SJCRH30 (cell line): ENCODE measurements at regions not wholly inside any gene's neighbourhood (a gene's known extent, or its start where the extent isn't known, plus 50 kb on each side); places are given as distances from the start of the nearest gene placed in this dataset.

Source experiments
- DNase-seq, 2 experiments: peaks; one replicate each; pipeline ENCODE4 v3.0.0-alpha.2; 2015 to 2020
- H3K27ac ChIP-seq: fragments of 250-450 bp; sonication (Bioruptor Pico); 2 replicates; pipeline ENCODE4 v1.5.1; 2020; ENCODE audit warnings: mild to moderate bottlenecking, moderate library complexity
- H3K27me3 ChIP-seq: fragments of 250-450 bp; sonication (Bioruptor Pico); 2 replicates; pipeline ENCODE4 v1.5.1; 2020; ENCODE audit warnings: mild to moderate bottlenecking, moderate library complexity
- H3K36me3 ChIP-seq: fragments of 250-450 bp; sonication (Bioruptor Pico); 2 replicates; pipeline ENCODE4 v1.5.1; 2020; ENCODE audit warnings: mild to moderate bottlenecking, moderate library complexity
- H3K4me1 ChIP-seq: fragments of 250-450 bp; sonication (Bioruptor Pico); 2 replicates; pipeline ENCODE4 v1.5.1; 2020; ENCODE audit warnings: mild to moderate bottlenecking, moderate library complexity
- H3K4me3 ChIP-seq: fragments of 250-450 bp; sonication (Bioruptor Pico); 2 replicates; pipeline ENCODE4 v1.5.1; 2020; ENCODE audit warnings: mild to moderate bottlenecking, moderate library complexity
- H3K9me3 ChIP-seq: fragments of 250-450 bp; sonication (Bioruptor Pico); replicated peaks from 2 replicates; pipeline ENCODE4 v1.5.1; 2020; ENCODE audit warnings: mild to moderate bottlenecking, moderate library complexity

- no peak for DNase-seq
- H3K27ac ChIP-seq: no peak overlapping the region
- H3K4me3 ChIP-seq: no peak overlapping the region
- H3K27me3 ChIP-seq: no peaks in the 10 kb centered on the region
- H3K4me1 ChIP-seq: no peaks in the 10 kb centered on the region
- H3K36me3 ChIP-seq: no peaks in the 10 kb centered on the region
- H3K9me3 ChIP-seq: no peaks in the 10 kb centered on the region
Measured at GRCh38 chr12:43177276-43177675, 374.7 kb downstream of the ADAMTS20 start.

- H3K36me3 ChIP-seq: no peaks in the 10 kb centered on the region
- H3K4me3 ChIP-seq: no peak overlapping the region
- H3K9me3 ChIP-seq: no peaks in the 10 kb centered on the region
- no peak overlapping the region for H3K27ac ChIP-seq
- H3K4me1 ChIP-seq: no peaks in the 10 kb centered on the region
- H3K27me3 ChIP-seq: no peaks in the 10 kb centered on the region; the same call in 1 of the 2 replicates
- DNase-seq: no peak
Measured at GRCh38 chr12:43169115-43169681, 382.8 kb downstream of the ADAMTS20 start.

GRCh38 chr12:43167691-43168090, 384.3 kb downstream of the ADAMTS20 start:
- Histone ChIP-seq H3K27me3 (no peaks in the 10 kb centered on the region; the same call in 1 of the 2 replicates), H3K9me3 (no peaks in the 10 kb centered on the region), H3K36me3 (no peaks in the 10 kb centered on the region), H3K4me1 (no peaks in the 10 kb centered on the region), H3K27ac (no peak overlapping the region), H3K4me3 (no peak overlapping the region)
- DNase-seq: no peak

- H3K4me3 ChIP-seq: no peak overlapping the region
- no peak for DNase-seq
- no peaks in the 10 kb centered on the region for H3K27me3 ChIP-seq
- no peak overlapping the region for H3K27ac ChIP-seq
- H3K36me3 ChIP-seq: no peaks in the 10 kb centered on the region
- H3K4me1 ChIP-seq: no peaks in the 10 kb centered on the region
- H3K9me3 ChIP-seq: no peaks in the 10 kb centered on the region; the same call in 1 of the 2 replicates
Measured at GRCh38 chr12:43165351-43165750, 386.7 kb downstream of the ADAMTS20 start.

GRCh38 chr12:43162138-43162537, 389.9 kb downstream of the ADAMTS20 start:
- Histone ChIP-seq H3K4me3 (no peak overlapping the region), H3K27me3 (no peaks in the 10 kb centered on the region), H3K9me3 (no peaks in the 10 kb centered on the region; the same call in 1 of the 2 replicates), H3K36me3 (no peaks in the 10 kb centered on the region), H3K27ac (no peak overlapping the region), H3K4me1 (no peaks in the 10 kb centered on the region)
- DNase-seq: no peak

GRCh38 chr12:43159506-43159905, 392.5 kb downstream of the ADAMTS20 start:
- Histone ChIP-seq H3K36me3 (no peaks in the 10 kb centered on the region), H3K9me3 (no peaks in the 10 kb centered on the region; the same call in 1 of the 2 replicates), H3K4me3 (no peak overlapping the region), H3K4me1 (no peaks in the 10 kb centered on the region), H3K27me3 (no peaks in the 10 kb centered on the region), H3K27ac (no peak overlapping the region)
- DNase-seq: no peak

- Histone ChIP-seq H3K27ac (no peak overlapping the region), H3K4me1 (no peaks in the 10 kb centered on the region), H3K36me3 (no peaks in the 10 kb centered on the region), H3K4me3 (no peak overlapping the region), H3K9me3 (no peaks in the 10 kb centered on the region; the same call in 1 of the 2 replicates), H3K27me3 (no peaks in the 10 kb centered on the region)
- DNase-seq: no peak
Measured at GRCh38 chr12:43158126-43158525, 393.9 kb downstream of the ADAMTS20 start.

GRCh38 chr12:43155376-43155775, 396.6 kb downstream of the ADAMTS20 start:
- H3K27ac ChIP-seq: no peak overlapping the region
- H3K9me3 ChIP-seq: no peaks in the 10 kb centered on the region
- no peak overlapping the region for H3K4me3 ChIP-seq
- H3K4me1 ChIP-seq: no peaks in the 10 kb centered on the region
- no peaks in the 10 kb centered on the region for H3K36me3 ChIP-seq
- DNase-seq: no peak
- H3K27me3 ChIP-seq: no peaks in the 10 kb centered on the region

- H3K9me3 ChIP-seq: no peaks in the 10 kb centered on the region
- H3K27me3 ChIP-seq: no peaks in the 10 kb centered on the region
- no peaks in the 10 kb centered on the region for H3K4me1 ChIP-seq
- H3K27ac ChIP-seq: no peak overlapping the region
- no peak for DNase-seq
- no peaks in the 10 kb centered on the region for H3K36me3 ChIP-seq
- H3K4me3 ChIP-seq: no peak overlapping the region
Measured at GRCh38 chr12:43154498-43155045, 397.4 kb downstream of the ADAMTS20 start.

GRCh38 chr12:43151441-43151981, 400.5 kb downstream of the ADAMTS20 start:
- H3K4me3 ChIP-seq: no peak overlapping the region
- H3K9me3 ChIP-seq: no peaks in the 10 kb centered on the region
- DNase-seq: no peak
- H3K4me1 ChIP-seq: no peaks in the 10 kb centered on the region
- no peaks in the 10 kb centered on the region for H3K36me3 ChIP-seq
- no peak overlapping the region for H3K27ac ChIP-seq
- no peaks in the 10 kb centered on the region for H3K27me3 ChIP-seq

- no peak for DNase-seq
- Histone ChIP-seq H3K4me3 (no peak overlapping the region), H3K9me3 (no peaks in the 10 kb centered on the region), H3K27ac (no peak overlapping the region), H3K27me3 (no peaks in the 10 kb centered on the region), H3K36me3 (no peaks in the 10 kb centered on the region), H3K4me1 (no peaks in the 10 kb centered on the region)
Measured at GRCh38 chr12:43148691-43149090, 403.3 kb downstream of the ADAMTS20 start.

- no peaks in the 10 kb centered on the region for H3K9me3 ChIP-seq
- H3K36me3 ChIP-seq: no peaks in the 10 kb centered on the region
- H3K27ac ChIP-seq: no peak overlapping the region
- no peaks in the 10 kb centered on the region for H3K27me3 ChIP-seq
- no peaks in the 10 kb centered on the region for H3K4me1 ChIP-seq
- no peak for DNase-seq
- H3K4me3 ChIP-seq: no peak overlapping the region
Measured at GRCh38 chr12:43147878-43148277, 404.1 kb downstream of the ADAMTS20 start.

- DNase-seq: no peak
- Histone ChIP-seq H3K4me3 (no peak overlapping the region), H3K36me3 (no peaks in the 10 kb centered on the region), H3K9me3 (no peaks in the 10 kb centered on the region), H3K27ac (no peak overlapping the region), H3K4me1 (no peaks in the 10 kb centered on the region), H3K27me3 (no peaks in the 10 kb centered on the region)
Measured at GRCh38 chr12:43145481-43145880, 406.5 kb downstream of the ADAMTS20 start.

GRCh38 chr12:43143278-43143677, 408.7 kb downstream of the ADAMTS20 start:
- no peak for DNase-seq
- Histone ChIP-seq H3K36me3 (no peaks in the 10 kb centered on the region), H3K9me3 (no peaks in the 10 kb centered on the region), H3K4me1 (no peaks in the 10 kb centered on the region), H3K4me3 (no peak overlapping the region), H3K27ac (no peak overlapping the region), H3K27me3 (no peaks in the 10 kb centered on the region)

GRCh38 chr12:43132291-43132690, 419.7 kb downstream of the ADAMTS20 start:
- no peaks in the 10 kb centered on the region for H3K36me3 ChIP-seq
- no peaks in the 10 kb centered on the region for H3K27me3 ChIP-seq
- H3K9me3 ChIP-seq: no peaks in the 10 kb centered on the region
- no peak overlapping the region for H3K27ac ChIP-seq
- no peak overlapping the region for H3K4me3 ChIP-seq
- DNase-seq: no peak
- H3K4me1 ChIP-seq: no peaks in the 10 kb centered on the region

- no peaks in the 10 kb centered on the region for H3K36me3 ChIP-seq
- H3K9me3 ChIP-seq: no peaks in the 10 kb centered on the region
- no peak overlapping the region for H3K4me3 ChIP-seq
- H3K27ac ChIP-seq: no peak overlapping the region
- no peaks in the 10 kb centered on the region for H3K27me3 ChIP-seq
- no peaks in the 10 kb centered on the region for H3K4me1 ChIP-seq
- DNase-seq: no peak
Measured at GRCh38 chr12:43131301-43131700, 420.7 kb downstream of the ADAMTS20 start.
